GM19452 (cell line): ENCODE measurements at regions not wholly inside any gene's neighbourhood (a gene's known extent, or its start where the extent isn't known, plus 50 kb on each side); places are given as distances from the start of the nearest gene placed in this dataset.
"Not testable (repeated sequence)": the region's sequence is repeated elsewhere in the genome, so short reads cannot be mapped to it uniquely, and the experiment has no call there.

Experiments
- ATAC-seq: cut with Tn5 transposase; IDR thresholded peaks from one replicate; pipeline ENCODE4 v1.9.1; 2021; ENCODE audit not compliant: unreplicated experiment

GRCh38 chr2:144128130-144128746 lies 391.7 kb downstream of the ZEB2 start:
- ATAC-seq = no peak

DNA sequence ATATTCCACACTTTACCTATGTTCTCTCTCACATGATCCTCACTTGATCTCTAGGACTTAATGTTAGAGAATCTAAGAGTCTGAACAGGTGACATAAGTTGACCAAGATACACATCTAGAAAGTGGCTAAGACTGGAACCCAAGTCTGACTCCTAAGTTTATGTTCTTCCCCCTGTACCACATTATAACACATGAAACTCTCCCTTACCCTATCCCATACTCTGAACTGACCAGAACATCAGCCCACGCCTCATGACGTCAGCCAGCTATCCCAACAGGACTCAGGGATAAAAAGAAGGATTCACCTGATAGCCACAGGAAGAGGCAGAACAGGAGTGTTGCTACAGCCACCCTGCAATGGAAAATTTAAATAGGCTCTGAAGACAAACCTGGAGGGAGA lies 392.2 kb downstream of the ZEB2 start:
- ATAC-seq = no peak

DNA sequence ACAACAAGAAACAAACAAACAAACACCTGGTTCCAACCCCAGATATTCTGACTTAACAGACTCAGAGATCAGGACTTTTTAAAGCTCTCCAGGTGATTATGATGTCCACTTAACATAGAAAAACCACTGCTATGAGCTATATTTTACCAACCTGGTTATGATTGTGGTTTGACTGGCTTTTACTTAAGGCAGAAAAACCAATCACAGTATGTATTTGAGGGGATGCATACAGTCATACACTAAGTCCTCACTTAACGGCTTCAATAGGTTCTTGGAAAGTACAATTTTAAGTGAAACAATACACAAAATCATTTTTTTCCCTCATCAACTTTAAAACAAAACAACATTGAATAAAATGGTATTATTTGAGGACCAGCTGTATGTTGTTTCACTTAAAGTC lies 393.6 kb downstream of the ZEB2 start:
- ATAC-seq = no peak

- ATAC-seq = no peak
These were observed 394.2 kb downstream of the ZEB2 start for GRCh38 chr2:144125751-144126150.

DNA sequence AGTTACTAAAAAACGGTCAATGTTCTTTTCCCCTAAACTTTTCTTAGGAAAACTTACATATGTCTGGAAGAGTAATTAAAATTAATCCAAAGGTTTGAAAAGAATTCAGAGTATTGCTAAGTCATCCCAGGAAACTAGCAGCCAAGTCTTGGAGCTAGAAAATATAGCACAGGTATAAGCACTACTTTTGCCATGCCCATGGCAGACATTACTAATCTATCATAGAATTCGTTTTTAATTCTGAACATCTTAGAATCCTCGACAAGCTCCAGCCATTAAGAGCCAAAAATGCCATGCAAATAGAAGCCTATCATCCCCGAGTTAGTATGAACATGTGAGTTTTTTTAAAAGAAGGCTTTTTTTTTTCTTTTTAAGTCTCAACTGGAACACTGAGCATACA lies 395.0 kb downstream of the ZEB2 start:
- no peak for ATAC-seq

GRCh38 chr2:144120487-144120886 lies 399.4 kb downstream of the ZEB2 start:
- ATAC-seq = no peak

- ATAC-seq = no peak
These were observed 402.8 kb downstream of the ZEB2 start for GRCh38 chr2:144117086-144117485.

GRCh38 chr2:144115739-144116291 lies 404.1 kb downstream of the ZEB2 start:
- no peak for ATAC-seq

DNA sequence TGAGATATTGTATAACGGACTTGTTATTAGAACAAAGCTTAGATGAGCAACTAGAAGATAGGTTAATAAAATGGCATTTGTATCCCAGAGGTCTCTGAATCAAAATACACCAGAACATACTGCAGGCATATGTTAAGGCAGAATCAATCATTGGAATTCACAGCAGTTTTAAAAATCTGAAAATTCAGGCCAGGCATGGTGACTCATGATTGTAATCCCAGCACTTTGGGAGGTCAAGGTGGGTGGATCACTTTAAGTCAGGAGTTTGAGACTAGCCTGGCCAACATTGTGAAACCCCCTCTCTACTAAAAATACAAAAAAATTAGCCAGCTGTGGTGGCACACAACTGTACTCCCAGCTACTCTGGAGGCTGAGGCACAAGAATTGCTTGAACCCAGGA lies 405.2 kb downstream of the ZEB2 start:
- ATAC-seq = no peak

DNA sequence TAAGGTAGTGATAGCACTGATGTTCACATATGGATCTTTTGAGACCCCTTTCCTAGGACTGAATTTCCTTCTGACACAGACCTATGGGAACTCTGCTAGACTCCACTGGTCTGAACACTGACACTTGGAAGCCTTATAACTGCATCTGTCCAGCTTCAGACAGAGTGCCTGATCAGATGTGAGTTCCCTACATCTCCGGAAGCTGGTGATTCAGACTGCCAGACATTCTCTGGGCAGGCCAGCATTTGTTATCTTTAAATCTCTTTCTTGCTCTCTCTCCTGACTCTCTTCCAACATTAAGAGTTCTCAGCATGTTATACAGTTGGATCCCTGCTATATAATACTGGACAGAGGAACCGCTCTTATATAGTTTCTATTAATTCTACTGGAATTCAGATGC lies 408.5 kb downstream of the ZEB2 start:
- no peak for ATAC-seq

GRCh38 chr2:144106104-144106503 lies 413.8 kb downstream of the ZEB2 start:
- ATAC-seq = not testable (repeated sequence)

- no peak for ATAC-seq
These were observed 417.5 kb downstream of the ZEB2 start for GRCh38 chr2:144102386-144102785.

DNA sequence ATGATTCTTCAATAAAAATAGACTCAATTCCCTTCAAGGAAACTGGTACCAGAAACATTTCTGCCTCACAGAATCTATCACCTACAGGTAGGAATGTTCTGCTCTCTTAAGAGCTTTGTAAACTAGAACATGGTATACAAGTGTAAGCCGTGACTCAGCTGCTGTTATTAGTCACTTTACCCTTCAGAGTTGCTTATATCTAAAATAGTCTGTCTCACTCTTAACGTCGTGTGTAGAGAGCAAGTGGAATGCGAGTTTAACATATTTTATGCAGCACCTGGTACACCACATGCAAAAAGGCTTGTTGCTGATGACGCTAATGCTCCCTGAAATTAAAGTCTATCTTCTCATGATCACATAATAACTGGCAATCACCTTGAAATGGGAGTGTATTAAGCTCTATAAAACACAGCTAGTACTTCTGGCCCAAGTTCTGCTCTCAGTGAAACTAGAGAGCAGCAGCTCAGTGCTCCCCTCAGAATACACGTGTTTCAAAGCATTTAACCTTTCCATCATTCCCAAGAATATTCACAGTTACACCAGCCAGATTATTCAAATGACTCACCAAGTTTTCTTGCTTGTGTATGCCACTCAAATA lies 420.0 kb downstream of the ZEB2 start:
- ATAC-seq = no peak

GRCh38 chr2:144099340-144099739 lies 420.6 kb downstream of the ZEB2 start:
- ATAC-seq = no peak

GRCh38 chr2:144097440-144098225 lies 422.3 kb downstream of the ZEB2 start:
- ATAC-seq = no peak

DNA sequence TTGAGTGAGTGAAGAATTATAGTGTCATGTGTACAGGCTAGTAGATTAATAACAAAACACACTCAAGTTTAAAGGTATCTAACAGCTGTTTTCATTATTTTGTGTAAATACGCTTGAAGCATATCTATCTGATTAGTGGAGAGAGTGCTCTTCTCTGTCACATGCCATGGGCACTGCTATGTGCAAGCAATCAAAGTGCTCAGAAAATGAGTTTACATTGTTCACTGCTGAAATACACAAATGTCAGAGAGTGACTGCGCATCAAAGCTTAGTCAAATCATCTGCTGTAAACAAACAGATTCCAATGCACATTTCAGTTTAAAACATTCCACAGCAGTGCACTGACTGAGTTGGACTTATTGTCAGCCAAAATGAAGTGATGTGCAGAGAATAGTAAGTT lies 423.4 kb downstream of the ZEB2 start:
- no peak for ATAC-seq

GRCh38 chr2:144094408-144095151 lies 425.3 kb downstream of the ZEB2 start:
- ATAC-seq = no peak

- no peak for ATAC-seq
These were observed 428.3 kb downstream of the ZEB2 start for GRCh38 chr2:144091622-144092021.

GRCh38 chr2:144088863-144089262 lies 431.1 kb downstream of the ZEB2 start:
- ATAC-seq = no peak

DNA sequence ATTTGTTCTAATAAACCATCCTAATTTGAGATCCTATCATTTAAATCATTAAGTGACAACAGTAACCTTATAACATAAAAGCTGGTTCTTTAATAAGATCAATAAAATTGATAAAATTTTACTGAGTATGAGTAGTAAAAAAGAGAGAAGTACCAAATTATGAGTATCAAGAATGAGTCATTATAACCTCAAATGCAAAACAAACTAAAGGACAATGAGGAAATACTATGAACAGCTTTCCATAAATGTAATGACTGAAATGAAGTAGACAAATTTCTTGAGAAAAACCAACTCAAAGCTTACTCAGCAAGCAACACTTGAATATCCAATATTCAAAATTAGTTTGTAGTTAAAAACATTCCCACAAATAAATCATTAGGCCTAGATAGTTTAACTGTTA lies 433.0 kb downstream of the ZEB2 start:
- no peak for ATAC-seq

DNA sequence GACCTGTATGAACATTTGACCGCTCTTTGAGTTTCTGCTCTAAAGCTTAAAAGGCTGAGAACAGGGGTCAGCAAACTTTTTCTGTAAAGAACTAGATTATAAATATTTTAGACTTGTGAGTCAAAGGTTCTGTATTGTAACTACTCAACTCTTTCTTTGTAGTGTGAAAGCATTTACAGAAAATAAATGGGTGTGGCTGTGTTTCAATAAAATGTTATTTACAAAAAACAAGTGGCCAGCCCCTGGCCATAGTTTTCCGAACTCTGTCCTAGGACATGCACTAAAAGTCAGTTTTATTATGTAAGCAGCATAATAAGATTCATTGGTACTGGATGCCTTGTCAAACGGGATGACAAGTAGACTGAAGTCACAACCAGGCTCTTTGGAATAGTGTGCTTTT lies 434.9 kb downstream of the ZEB2 start:
- no peak for ATAC-seq
